ENCODE measurements at regions not wholly inside any gene's neighbourhood (a gene's known extent, or its start where the extent isn't known, plus 50 kb on each side); places are given as distances from the start of the nearest gene placed in this dataset.

- Histone ChIP-seq H3K9me2 (ENCODE audit: insufficient read depth) (no peaks in the 10 kb centered on the region), H4K20me1 (ENCODE audit: insufficient read depth) (no peaks in the 10 kb centered on the region), H3K4me2 (ENCODE audit: low read length) (no peak overlapping the region), H2AFZ (ENCODE audit: low read depth, low read length, poor library complexity, severe bottlenecking) (no peak overlapping the region), H3K27me3 (ENCODE audit: insufficient read depth, low read length) (no peaks in the 10 kb centered on the region), H3K36me3 (ENCODE audit: control insufficient read depth in 1 of 2, insufficient read depth in 2 of 2, low read length in 2 of 2) (no peaks in the 10 kb centered on the region), H3K4me1 (ENCODE audit: control insufficient read depth in 1 of 2, insufficient read depth in 2 of 2, low read length in 2 of 2) (no peaks in the 10 kb centered on the region), H3K27ac (ENCODE audit: low read depth, low read length) (no peak overlapping the region), H3K9ac (ENCODE audit: low read length) (no peak overlapping the region), H3K9me3 (ENCODE audit: control insufficient read depth in 1 of 2, insufficient read depth in 1 of 2, low read depth in 1 of 2, low read length in 2 of 2) (peaks cover 26 to 38% of the 10 kb centered on the region in 2 experiments; a peak in 2 of 4 replicates), H3K79me2 (ENCODE audit: insufficient read depth, low read length) (no peaks in the 10 kb centered on the region), H3K4me3 (replicated peaks in 1 of 2; ENCODE audit: low read depth in 1 of 2, low read length in 2 of 2) (no peak overlapping the region)
- no TSS peak for BruUV-seq (replicated peaks)
- ChIA-PET CTCF (no interaction called here), POLR2A (no interaction called here), RAD21 (ENCODE audit: low non-redundant PET in 1 of 2, low total read pairs in 2 of 2, uncharacterized antibody in 2 of 2, unreplicated experiment in 2 of 2) (no interaction called here)
- intact Hi-C loops (cut with micrococcal nuclease) = no loop called here
- ATAC-seq (no peak), DNase-seq (ENCODE audit: low read depth, low spot score) (no peak)
- no peak for TF ChIP-seq ATF3 (IDR thresholded peaks at IDR 0.05)
- TF ChIP-seq SIN3A (IDR thresholded peaks at IDR 0.05; ENCODE audit: low read depth) = no peak
- TF ChIP-seq EZH2phosphoT487 (IDR thresholded peaks at IDR 0.05; ENCODE audit: borderline replicate concordance) = no peak
- TF ChIP-seq CEBPB (IDR thresholded peaks at IDR 0.05; ENCODE audit: low read depth) = no peak
- no peak for TF ChIP-seq ZNF274 (IDR thresholded peaks at IDR 0.05; ENCODE audit: low read depth, low read length)
- no peak for TF ChIP-seq POLR2AphosphoS5 (IDR thresholded peaks at IDR 0.05; ENCODE audit: low read depth, low read length)
- TF ChIP-seq MAX (IDR thresholded peaks at IDR 0.05) = no peak
Measured at GRCh38 chr17:53696286-53696685, 126.4 kb upstream of the KIF2B start.

- no peak overlapping the region for H3K4me3 ChIP-seq (replicated peaks in 1 of 2; ENCODE audit: low read depth in 1 of 2, low read length in 2 of 2)
- intact Hi-C loops (cut with micrococcal nuclease) = no loop called here
- ChIA-PET POLR2A (no interaction called here), RAD21 (ENCODE audit: low non-redundant PET in 1 of 2, low total read pairs in 2 of 2, uncharacterized antibody in 2 of 2, unreplicated experiment in 2 of 2) (no interaction called here), CTCF (no interaction called here)
- ATAC-seq (no peak), DNase-seq (ENCODE audit: low read depth, low spot score) (no peak)
- no peak overlapping the region for H3K9ac ChIP-seq (ENCODE audit: low read length)
- H3K79me2 ChIP-seq (ENCODE audit: insufficient read depth, low read length) = no peaks in the 10 kb centered on the region
- H3K4me1 ChIP-seq (ENCODE audit: control insufficient read depth in 1 of 2, insufficient read depth in 2 of 2, low read length in 2 of 2) = no peaks in the 10 kb centered on the region
- no peaks in the 10 kb centered on the region for H3K27me3 ChIP-seq (ENCODE audit: insufficient read depth, low read length)
- H2AFZ ChIP-seq (ENCODE audit: low read depth, low read length, poor library complexity, severe bottlenecking) = no peak overlapping the region
- H3K27ac ChIP-seq (ENCODE audit: low read depth, low read length) = no peak overlapping the region
- peaks cover 34 to 35% of the 10 kb centered on the region in 2 experiments; a peak in 3 of 4 replicates for H3K9me3 ChIP-seq (ENCODE audit: control insufficient read depth in 1 of 2, insufficient read depth in 1 of 2, low read depth in 1 of 2, low read length in 2 of 2)
- H3K4me2 ChIP-seq (ENCODE audit: low read length) = no peak overlapping the region
- H4K20me1 ChIP-seq (ENCODE audit: insufficient read depth) = no peaks in the 10 kb centered on the region
- H3K9me2 ChIP-seq (ENCODE audit: insufficient read depth) = no peaks in the 10 kb centered on the region
- no peaks in the 10 kb centered on the region for H3K36me3 ChIP-seq (ENCODE audit: control insufficient read depth in 1 of 2, insufficient read depth in 2 of 2, low read length in 2 of 2)
- BruUV-seq (replicated peaks) = no TSS peak
- TF ChIP-seq ZBTB33 (IDR thresholded peaks at IDR 0.05; ENCODE audit: extremely low read depth, insufficient replicate concordance, low read length) (no peak), CBX3 (IDR thresholded peaks at IDR 0.05; ENCODE audit: low read depth) (no peak), EZH2phosphoT487 (IDR thresholded peaks at IDR 0.05; ENCODE audit: borderline replicate concordance) (no peak), ZFX (IDR thresholded peaks at IDR 0.05) (no peak), CTCF (IDR thresholded peaks at IDR 0.05 in 2 of 3, conservative IDR thresholded peaks at IDR 0.05 in 1 of 3; ENCODE audit: borderline replicate concordance in 1 of 3, insufficient read depth in 1 of 3, low read depth in 2 of 3, low read length in 2 of 3) (no peak), EGR1 (IDR thresholded peaks at IDR 0.05; ENCODE audit: low read depth) (no peak), MAX (IDR thresholded peaks at IDR 0.05) (no peak)
Measured at GRCh38 chr17:53687324-53687723, 135.4 kb upstream of the KIF2B start.

Data from HCT116 (cell line).